Endothelial cell of umbilical vein (primary cell): ENCODE measurements at regions not wholly inside any gene's neighbourhood (a gene's known extent, or its start where the extent isn't known, plus 50 kb on each side); places are given as distances from the start of the nearest gene placed in this dataset.

Source experiments
- EZH2 ChIP-seq: IDR thresholded peaks from 2 replicates; pipeline ENCODE4 v1.6.1; 2012; ENCODE audit warnings: borderline replicate concordance, low read depth, mild to moderate bottlenecking, moderate library complexity, low read length, inconsistent platforms; ENCODE audit not compliant: severe bottlenecking
- POLR2AphosphoS5 ChIP-seq: IDR thresholded peaks from 2 replicates; pipeline ENCODE4 v1.6.1; 2012; ENCODE audit warnings: low read depth, mild to moderate bottlenecking, control low read depth, low read length, moderate library complexity; ENCODE audit not compliant: insufficient read depth
- TF ChIP-seq, protein P1 (sequence below): IDR thresholded peaks from 2 replicates; pipeline ENCODE4 v1.6.1; 2011; ENCODE audit not compliant: insufficient read depth, insufficient read length

DNA sequence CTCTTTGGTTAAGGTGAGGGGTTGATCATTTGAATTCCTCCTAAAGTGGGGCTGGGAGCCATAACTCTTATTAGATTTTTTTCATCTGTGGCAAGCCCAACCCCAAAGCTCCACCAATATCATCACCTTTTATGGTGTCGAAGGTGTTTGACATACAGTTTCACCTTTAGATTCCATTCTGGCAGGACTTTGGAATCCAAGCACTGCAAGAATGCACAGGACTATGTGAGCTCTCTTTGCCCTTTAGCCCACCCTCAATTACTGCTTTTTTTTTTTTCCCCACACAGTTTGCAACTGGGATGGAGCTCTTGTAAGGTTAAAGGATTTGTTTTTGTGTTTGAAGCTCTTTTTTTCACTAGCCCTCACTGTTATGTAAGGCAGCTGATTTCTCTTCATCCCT lies 154.0 kb upstream of the KCNJ16 start:
- TF ChIP-seq POLR2AphosphoS5: no peak
- TF ChIP-seq EZH2: no peak
- TF ChIP-seq, protein P1, sequence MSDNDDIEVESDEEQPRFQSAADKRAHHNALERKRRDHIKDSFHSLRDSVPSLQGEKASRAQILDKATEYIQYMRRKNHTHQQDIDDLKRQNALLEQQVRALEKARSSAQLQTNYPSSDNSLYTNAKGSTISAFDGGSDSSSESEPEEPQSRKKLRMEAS: no peak
